H9 (cell line): ENCODE measurements at regions not wholly inside any gene's neighbourhood (a gene's known extent, or its start where the extent isn't known, plus 50 kb on each side); places are given as distances from the start of the nearest gene placed in this dataset.

Experiments used
- DNase-seq: peaks from one replicate; pipeline ENCODE4 v3.0.0-alpha.2; 2017
- H2AFZ ChIP-seq: one replicate; pipeline ENCODE4 v1.6.1; 2013; ENCODE audit warnings: mild to moderate bottlenecking, low read length, control low read depth, moderate library complexity
- H2AK5ac ChIP-seq: 2 replicates; pipeline ENCODE4 v1.6.1; 2013; ENCODE audit warnings: low read length, control low read depth, mixed read lengths; ENCODE audit not compliant: insufficient read length
- H2BK120ac ChIP-seq: one replicate; pipeline ENCODE4 v1.6.1; 2013; ENCODE audit warnings: low read depth, mild to moderate bottlenecking, low read length, control low read depth, inconsistent platforms; ENCODE audit not compliant: poor library complexity, severe bottlenecking
- H2BK12ac ChIP-seq: 2 replicates; pipeline ENCODE4 v1.6.1; 2013; ENCODE audit warnings: low read length, control low read depth, mixed read lengths, low read depth; ENCODE audit not compliant: insufficient read length
- H2BK15ac ChIP-seq: 2 replicates; pipeline ENCODE4 v1.6.1; 2013; ENCODE audit warnings: low read depth, low read length, control low read depth
- H2BK20ac ChIP-seq: one replicate; pipeline ENCODE4 v1.6.1; 2013; ENCODE audit warnings: low read depth, mild to moderate bottlenecking, low read length, control low read depth, inconsistent platforms; ENCODE audit not compliant: poor library complexity, severe bottlenecking
- H2BK5ac ChIP-seq: 2 replicates; pipeline ENCODE4 v1.6.1; 2013; ENCODE audit warnings: low read length, control low read depth, mixed read lengths; ENCODE audit not compliant: insufficient read length
- H3K14ac ChIP-seq: 2 replicates; pipeline ENCODE4 v1.6.1; 2013; ENCODE audit warnings: low read length, control low read depth; ENCODE audit not compliant: insufficient read depth
- H3K18ac ChIP-seq: 2 replicates; pipeline ENCODE4 v1.6.1; 2013; ENCODE audit warnings: low read depth, mild to moderate bottlenecking, mixed read lengths, low read length, control low read depth; ENCODE audit not compliant: insufficient read length
- H3K23ac ChIP-seq: 2 replicates; pipeline ENCODE4 v1.6.1; 2013; ENCODE audit warnings: low read length, control low read depth, mixed read lengths, low read depth; ENCODE audit not compliant: insufficient read length
- H3K23me2 ChIP-seq: 2 replicates; pipeline ENCODE4 v1.6.1; 2013; ENCODE audit warnings: low read depth, mild to moderate bottlenecking, mixed read lengths, low read length, control low read depth; ENCODE audit not compliant: insufficient read length, poor library complexity, severe bottlenecking
- H3K27ac ChIP-seq: 2 replicates; pipeline ENCODE4 v1.5.1; 2013; ENCODE audit warnings: low read length, control low read depth, mixed read lengths, low read depth; ENCODE audit not compliant: insufficient read length
- H3K27me3 ChIP-seq: 2 replicates; pipeline ENCODE4 v1.6.1; 2013; ENCODE audit warnings: low read length, control low read depth, inconsistent platforms; ENCODE audit not compliant: insufficient read depth
- H3K4ac ChIP-seq: 2 replicates; pipeline ENCODE4 v1.6.1; 2013; ENCODE audit warnings: low read depth, mild to moderate bottlenecking, control low read depth, inconsistent platforms, low read length, moderate library complexity
- H3K4me1 ChIP-seq: 2 replicates; pipeline ENCODE4 v1.6.1; 2013; ENCODE audit warnings: low read length, control low read depth, inconsistent platforms; ENCODE audit not compliant: insufficient read depth
- H3K4me2 ChIP-seq: 2 replicates; pipeline ENCODE4 v1.6.1; 2013; ENCODE audit warnings: low read length, control low read depth, mixed read lengths; ENCODE audit not compliant: insufficient read length, insufficient read depth
- H3K56ac ChIP-seq: 2 replicates; pipeline ENCODE4 v1.6.1; 2013; ENCODE audit warnings: low read depth, mild to moderate bottlenecking, mixed read lengths, low read length, control low read depth; ENCODE audit not compliant: insufficient read length
- H3K79me1 ChIP-seq: 2 replicates; pipeline ENCODE4 v1.6.1; 2013; ENCODE audit warnings: low read depth, mild to moderate bottlenecking, moderate library complexity, low read length, control low read depth, inconsistent platforms; ENCODE audit not compliant: insufficient read depth, poor library complexity, severe bottlenecking
- H3K79me2 ChIP-seq: 2 replicates; pipeline ENCODE4 v1.6.1; 2013; ENCODE audit warnings: low read length, control low read depth, inconsistent platforms; ENCODE audit not compliant: insufficient read depth
- H3K9ac ChIP-seq: 2 replicates; pipeline ENCODE4 v1.6.1; 2013; ENCODE audit warnings: low read length, control low read depth, mixed read lengths; ENCODE audit not compliant: insufficient read length; ENCODE audit errors: extremely low read depth
- H3K9me3 ChIP-seq: one replicate; pipeline ENCODE4 v1.6.1; 2013; ENCODE audit warnings: low read depth, low read length, inconsistent platforms; ENCODE audit not compliant: control insufficient read depth
- H3T11ph ChIP-seq: one replicate; pipeline ENCODE4 v1.6.1; 2013; ENCODE audit warnings: mild to moderate bottlenecking, low read length, control low read depth, inconsistent platforms
- H4K20me1 ChIP-seq: one replicate; pipeline ENCODE4 v1.6.1; 2013; ENCODE audit not compliant: control insufficient read depth, insufficient read length, insufficient read depth
- H4K5ac ChIP-seq: 2 replicates; pipeline ENCODE4 v1.6.1; 2013; ENCODE audit warnings: low read depth, mild to moderate bottlenecking, mixed read lengths, low read length, control low read depth; ENCODE audit not compliant: insufficient read length
- H4K8ac ChIP-seq: replicated peaks from 2 replicates; pipeline ENCODE4 v1.6.1; 2013; ENCODE audit warnings: low read length, control low read depth, mixed read lengths, low read depth; ENCODE audit not compliant: insufficient read length
- H4K91ac ChIP-seq: 2 replicates; pipeline ENCODE4 v1.6.1; 2013; ENCODE audit warnings: low read depth, mild to moderate bottlenecking, moderate library complexity, mixed read lengths, low read length, control low read depth; ENCODE audit not compliant: insufficient read length
- H3K27ac Mint-ChIP-seq, 3 experiments: 2 replicates in 2 of 3; 3 replicates in 1 of 3; pipeline ENCODE4 v1.8.0; 2020 to 2021; ENCODE audit warnings: mixed read lengths in 3 of 3, mild to moderate bottlenecking in 1 of 3, moderate library complexity in 1 of 3
- H3K27me3 Mint-ChIP-seq: 2 replicates; pipeline ENCODE4 v1.8.0; 2021; ENCODE audit warnings: low read depth, mild to moderate bottlenecking, moderate library complexity, mixed read lengths
- H3K36me3 Mint-ChIP-seq, 3 experiments: 2 replicates in 2 of 3; 3 replicates in 1 of 3; pipeline ENCODE4 v1.8.0; 2020 to 2021; ENCODE audit warnings: low read depth in 3 of 3, mixed read lengths in 3 of 3; ENCODE audit not compliant: insufficient read depth in 1 of 3
- H3K4me1 Mint-ChIP-seq, 2 experiments: 2 replicates each; pipeline ENCODE4 v1.8.0; 2020; ENCODE audit warnings: mixed read lengths in 2 of 2
- H3K4me3 Mint-ChIP-seq, 2 experiments: 2 replicates in 1 of 2; 3 replicates in 1 of 2; pipeline ENCODE4 v1.8.0; 2020 to 2021; ENCODE audit warnings: mild to moderate bottlenecking in 2 of 2, mixed read lengths in 2 of 2, moderate library complexity in 1 of 2
- H3K9me3 Mint-ChIP-seq, 2 experiments: 2 replicates in 1 of 2; 3 replicates in 1 of 2; pipeline ENCODE4 v1.8.0; 2020; ENCODE audit warnings: mild to moderate bottlenecking in 2 of 2, mixed read lengths in 2 of 2, moderate library complexity in 1 of 2
- CTCF ChIP-seq: fragments of 200-600 bp; sonication (generic); conservative IDR thresholded peaks from 3 replicates; pipeline ENCODE4 v1.8.0; 2021; ENCODE audit warnings: antibody characterized with exemption, mild to moderate bottlenecking
- WGBS: extraction: QIAGEN DNeasy Blood & Tissue Kit; methylation state at CpG from one replicate; pipeline ENCODE4 v1.1.7; 2013; ENCODE audit warnings: missing lambda C conversion rate, low lambda C conversion rate, mixed read lengths; ENCODE audit not compliant: insufficient read length; ENCODE audit errors: extremely low coverage; 5-methylcytosine and 5-hydroxymethylcytosine counted together

GRCh38 chr2:216757532-216757931 is 62.2 kb upstream of the IGFBP5 start:
- no peak overlapping the region for H3K56ac ChIP-seq
- no peak overlapping the region for H3K9ac ChIP-seq
- H3K4me1 Mint-ChIP-seq, result peaks cover 3 to 8% of the 10 kb centered on the region in 2 experiments; a peak in 3 of 4 replicates
- H3K79me1 ChIP-seq, result no peaks in the 10 kb centered on the region
- no peak overlapping the region for H4K8ac ChIP-seq
- H3K79me2 ChIP-seq, result no peaks in the 10 kb centered on the region
- H2AFZ ChIP-seq, result no peak overlapping the region
- H3K18ac ChIP-seq, result no peak overlapping the region
- H3K9me3 Mint-ChIP-seq, result no peaks in the 10 kb centered on the region
- no peak overlapping the region for H2BK12ac ChIP-seq
- H2BK120ac ChIP-seq, result no peak overlapping the region
- no peaks in the 10 kb centered on the region for H3K27me3 ChIP-seq
- H2AK5ac ChIP-seq, result no peak overlapping the region
- H3T11ph ChIP-seq, result no peak overlapping the region
- no peak overlapping the region for H3K27ac ChIP-seq
- H3K23ac ChIP-seq, result no peak overlapping the region
- no peak overlapping the region for H2BK15ac ChIP-seq
- H3K27ac Mint-ChIP-seq, result no peak overlapping the region
- no peaks in the 10 kb centered on the region; a peak in 1 of 7 replicates for H3K36me3 Mint-ChIP-seq
- H3K4me3 Mint-ChIP-seq, result no peak overlapping the region
- H3K14ac ChIP-seq, result no peak overlapping the region
- no peaks in the 10 kb centered on the region for H4K20me1 ChIP-seq
- no peak overlapping the region for H3K4me2 ChIP-seq
- no CpG with 5 or more reads among the region's 4 CpGs for WGBS
- no peak for TF ChIP-seq CTCF
- H3K9me3 ChIP-seq, result no peaks in the 10 kb centered on the region
- no peak overlapping the region for H3K4ac ChIP-seq
- no peak for DNase-seq
- H4K91ac ChIP-seq, result no peak overlapping the region
- H4K5ac ChIP-seq, result no peak overlapping the region
- no peaks in the 10 kb centered on the region for H3K4me1 ChIP-seq
- H3K23me2 ChIP-seq, result no peaks in the 10 kb centered on the region
- no peak overlapping the region for H2BK5ac ChIP-seq
- peaks cover 8% of the 10 kb centered on the region for H3K27me3 Mint-ChIP-seq
- H2BK20ac ChIP-seq, result no peak overlapping the region
